CD14-positive monocyte (primary cell): ENCODE measurements at regions not wholly inside any gene's neighbourhood (a gene's known extent, or its start where the extent isn't known, plus 50 kb on each side); places are given as distances from the start of the nearest gene placed in this dataset.

Experiments
- DNase-seq, 3 donors: peaks; one replicate each; pipeline ENCODE4 v3.0.0-alpha.2; 2011 to 2022
- H2AFZ ChIP-seq: 2 replicates; pipeline ENCODE4 v1.6.0; 2012; ENCODE audit warnings: mild to moderate bottlenecking, low read depth, low read length, inconsistent platforms; ENCODE audit not compliant: insufficient read depth, poor library complexity, severe bottlenecking
- H3K27ac ChIP-seq, 2 donors: 1 replicate in 1 of 2; 2 replicates in 1 of 2; pipeline ENCODE4 v1.5.1; 2012 to 2013; ENCODE audit warnings: low read length in 2 of 2, control low read depth in 1 of 2, inconsistent platforms in 1 of 2, low read depth in 1 of 2, mild to moderate bottlenecking in 1 of 2
- H3K27me3 ChIP-seq, 2 donors: one replicate each; pipeline versions ENCODE4 v1.6.0 to v1.6.1; 2011 to 2013; ENCODE audit warnings: low read length in 2 of 2; ENCODE audit not compliant: control insufficient read depth in 2 of 2, insufficient read depth in 2 of 2
- H3K36me3 ChIP-seq, 2 donors: replicated peaks in 1 of 2; 1 replicate in 1 of 2; 2 replicates in 1 of 2; pipeline versions ENCODE4 v1.5.1 to v1.6.1; 2012 to 2013; ENCODE audit warnings: low read length in 2 of 2, control low read depth in 1 of 2, inconsistent platforms in 1 of 2, mild to moderate bottlenecking in 1 of 2; ENCODE audit not compliant: insufficient read depth in 2 of 2, control insufficient read depth in 1 of 2
- H3K4me1 ChIP-seq, 2 donors: 1 replicate in 1 of 2; 2 replicates in 1 of 2; pipeline versions ENCODE4 v1.5.1 to v1.6.1; 2012 to 2013; ENCODE audit warnings: low read length in 2 of 2, control low read depth in 1 of 2, inconsistent platforms in 1 of 2, mild to moderate bottlenecking in 1 of 2, moderate library complexity in 1 of 2; ENCODE audit not compliant: insufficient read depth in 2 of 2, control insufficient read depth in 1 of 2
- H3K4me2 ChIP-seq: replicated peaks from 2 replicates; pipeline ENCODE3; 2012; ENCODE audit warnings: low read length, moderate library complexity, mild to moderate bottlenecking; ENCODE audit not compliant: poor library complexity, severe bottlenecking; ENCODE audit errors: extremely low read depth
- H3K4me3 ChIP-seq, 3 experiments: fragments of 200-600 bp in 1 of 3; sonication (generic) in 1 of 3; replicated peaks in 1 of 3; 1 replicate in 2 of 3; 2 replicates in 1 of 3; pipeline ENCODE4 v1.5.1; 2011 to 2013; ENCODE audit warnings: low read length in 3 of 3, mild to moderate bottlenecking in 3 of 3, control low read depth in 2 of 3, low read depth in 2 of 3, inconsistent platforms in 1 of 3, moderate library complexity in 1 of 3
- H3K79me2 ChIP-seq: 2 replicates; pipeline ENCODE4 v1.6.0; 2012; ENCODE audit warnings: mild to moderate bottlenecking, control low read depth, inconsistent platforms, low read length, moderate library complexity; ENCODE audit not compliant: insufficient read depth
- H3K9ac ChIP-seq: 2 replicates; pipeline ENCODE4 v1.6.0; 2017; ENCODE audit warnings: low read length, mild to moderate bottlenecking; ENCODE audit not compliant: insufficient read depth, poor library complexity, severe bottlenecking
- H3K9me3 ChIP-seq, 2 donors: replicated peaks in 1 of 2; 1 replicate in 1 of 2; 2 replicates in 1 of 2; pipeline versions ENCODE4 v1.5.1 to v1.6.1; 2012 to 2013; ENCODE audit warnings: low read length in 2 of 2, control low read depth in 1 of 2; ENCODE audit not compliant: control insufficient read depth in 1 of 2, insufficient read depth in 1 of 2
- H4K20me1 ChIP-seq: 2 replicates; pipeline ENCODE4 v1.6.0; 2012; ENCODE audit warnings: mild to moderate bottlenecking, low read length, control low read depth, moderate library complexity; ENCODE audit not compliant: insufficient read depth
- H3K27ac Mint-ChIP-seq, 7 donors: one replicate each; pipeline ENCODE4 v1.8.0; 2020; ENCODE audit warnings: mild to moderate bottlenecking in 7 of 7, mixed read lengths in 7 of 7, moderate library complexity in 6 of 7, inconsistent platforms in 2 of 7
- H3K27me3 Mint-ChIP-seq, 3 donors: one replicate each; pipeline ENCODE4 v1.8.0; 2021 to 2022; ENCODE audit warnings: low read depth in 3 of 3, mild to moderate bottlenecking in 3 of 3, mixed read lengths in 3 of 3, moderate library complexity in 3 of 3, inconsistent platforms in 1 of 3
- H3K36me3 Mint-ChIP-seq, 2 donors: one replicate each; pipeline ENCODE4 v1.8.0; 2020; ENCODE audit warnings: mixed read lengths in 2 of 2, inconsistent platforms in 1 of 2, mild to moderate bottlenecking in 1 of 2
- H3K4me1 Mint-ChIP-seq: one replicate; pipeline ENCODE4 v1.8.0; 2020; ENCODE audit warnings: mild to moderate bottlenecking, mixed read lengths
- H3K4me3 Mint-ChIP-seq, 2 donors: one replicate each; pipeline ENCODE4 v1.8.0; 2020; ENCODE audit warnings: mild to moderate bottlenecking in 2 of 2, mixed read lengths in 2 of 2, moderate library complexity in 1 of 2
- H3K9me3 Mint-ChIP-seq, 7 donors: one replicate each; pipeline ENCODE4 v1.8.0; 2020 to 2022; ENCODE audit warnings: mixed read lengths in 7 of 7, mild to moderate bottlenecking in 6 of 7, moderate library complexity in 6 of 7, inconsistent platforms in 2 of 7
- WGBS: methylation state at CpG from one replicate; pipeline ENCODE4 v1.1.5; 2013; ENCODE audit warnings: missing lambda C conversion rate; ENCODE audit not compliant: insufficient coverage; 5-methylcytosine and 5-hydroxymethylcytosine counted together
- intact Hi-C, 2 donors: fragments of 100-400 bp; cut with micrococcal nuclease; formaldehyde crosslinking; loops; one replicate each; pipeline versions ENCODE4 v1.15.0 to v1.15.1; 2023
- TF ChIP-seq, protein P1 (sequence below): fragments of 200-600 bp; IDR thresholded peaks from one replicate; pipeline ENCODE4 v1.8.0; 2022; ENCODE audit warnings: antibody characterized with exemption, mild to moderate bottlenecking

DNA sequence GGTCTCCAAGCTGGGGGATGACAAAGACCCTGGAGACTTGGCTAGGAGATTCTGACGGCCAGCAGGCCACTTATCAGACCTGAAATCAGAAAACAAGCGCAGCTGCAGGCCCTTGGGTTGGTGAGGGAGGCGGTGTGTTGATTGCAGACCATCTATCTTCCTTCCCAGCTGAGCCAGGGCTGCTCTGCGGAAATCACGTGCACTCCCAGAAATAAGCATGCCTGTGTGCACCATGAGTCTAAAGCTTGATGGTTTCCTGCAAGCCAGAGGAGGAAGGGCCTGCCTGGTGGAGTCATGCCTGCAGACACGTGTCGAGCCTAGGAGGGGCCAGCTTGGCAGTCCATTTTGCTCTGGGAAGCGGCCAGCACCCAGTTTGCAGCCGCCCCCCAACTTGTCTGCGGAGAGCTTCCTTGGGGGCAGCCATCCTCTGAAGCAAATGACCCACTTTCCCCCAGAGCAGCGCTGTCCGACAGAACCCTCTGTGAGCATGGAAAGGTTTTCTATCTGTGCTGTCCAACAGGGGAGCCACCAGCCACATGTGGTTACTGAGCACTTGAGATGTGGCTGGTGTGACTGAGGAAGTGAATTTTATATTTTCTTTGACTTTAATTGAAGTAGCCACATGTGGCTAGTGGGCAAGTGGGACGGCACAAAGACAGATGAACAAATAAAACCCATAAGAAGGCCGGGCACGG lies 175.7 kb upstream of the BCOR start:
- no peaks in the 10 kb centered on the region for H4K20me1 ChIP-seq
- H3K4me1 ChIP-seq, result peaks cover 15 to 16% of the 10 kb centered on the region in 2 donors
- no peak overlapping the region for H3K9ac ChIP-seq
- TF ChIP-seq, protein P1, sequence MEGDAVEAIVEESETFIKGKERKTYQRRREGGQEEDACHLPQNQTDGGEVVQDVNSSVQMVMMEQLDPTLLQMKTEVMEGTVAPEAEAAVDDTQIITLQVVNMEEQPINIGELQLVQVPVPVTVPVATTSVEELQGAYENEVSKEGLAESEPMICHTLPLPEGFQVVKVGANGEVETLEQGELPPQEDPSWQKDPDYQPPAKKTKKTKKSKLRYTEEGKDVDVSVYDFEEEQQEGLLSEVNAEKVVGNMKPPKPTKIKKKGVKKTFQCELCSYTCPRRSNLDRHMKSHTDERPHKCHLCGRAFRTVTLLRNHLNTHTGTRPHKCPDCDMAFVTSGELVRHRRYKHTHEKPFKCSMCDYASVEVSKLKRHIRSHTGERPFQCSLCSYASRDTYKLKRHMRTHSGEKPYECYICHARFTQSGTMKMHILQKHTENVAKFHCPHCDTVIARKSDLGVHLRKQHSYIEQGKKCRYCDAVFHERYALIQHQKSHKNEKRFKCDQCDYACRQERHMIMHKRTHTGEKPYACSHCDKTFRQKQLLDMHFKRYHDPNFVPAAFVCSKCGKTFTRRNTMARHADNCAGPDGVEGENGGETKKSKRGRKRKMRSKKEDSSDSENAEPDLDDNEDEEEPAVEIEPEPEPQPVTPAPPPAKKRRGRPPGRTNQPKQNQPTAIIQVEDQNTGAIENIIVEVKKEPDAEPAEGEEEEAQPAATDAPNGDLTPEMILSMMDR, result no peak
- no peak overlapping the region for H3K4me2 ChIP-seq
- Mint-ChIP-seq H3K27me3 (peaks cover 0 to 16% (median 0%) of the 10 kb centered on the region in 3 donors), H3K4me3 (no peak overlapping the region), H3K27ac (peak overlapping the region in 3 of 7 donors; percentile 14 to 74 (median 53)), H3K9me3 (peaks cover 0 to 18% (median 9%) of the 10 kb centered on the region in 7 donors), H3K36me3 (no peaks in the 10 kb centered on the region), H3K4me1 (peaks cover 13% of the 10 kb centered on the region)
- peak overlapping the region; percentile 57 for H2AFZ ChIP-seq
- no peaks in the 10 kb centered on the region for H3K36me3 ChIP-seq
- 0% methylated on average over 4 of the region's 15 CpGs for WGBS
- H3K9me3 ChIP-seq, result peaks cover 0 to 7% of the 10 kb centered on the region in 2 donors
- peak overlapping the region in 1 of 2 donors; percentile 25 for H3K27ac ChIP-seq
- no peaks in the 10 kb centered on the region for H3K27me3 ChIP-seq
- intact Hi-C loops, result no loop called here
- no peaks in the 10 kb centered on the region for H3K79me2 ChIP-seq
- H3K4me3 ChIP-seq, result no peak overlapping the region
- peak; percentile 35 to 63 (median 39) for DNase-seq

DNA sequence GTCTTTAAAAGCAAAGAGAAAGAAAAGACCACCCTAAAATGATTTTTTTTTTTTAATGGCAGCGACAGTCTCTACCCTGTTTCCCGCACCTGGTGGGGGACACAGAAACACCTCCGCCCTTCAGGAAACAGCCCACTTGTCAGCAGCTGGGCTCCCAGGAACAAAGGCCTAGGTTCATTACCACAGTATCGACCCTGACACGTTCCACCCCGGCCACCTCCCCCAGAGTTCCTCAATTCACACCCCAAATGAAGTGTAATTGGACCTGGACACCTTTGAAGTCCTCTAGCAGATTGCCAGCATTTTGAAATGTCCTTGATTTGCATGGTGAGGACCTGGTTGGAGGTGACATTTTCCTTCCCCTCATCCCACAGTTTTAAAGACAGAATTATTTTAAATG lies 175.0 kb upstream of the BCOR start:
- Mint-ChIP-seq H3K36me3 (no peaks in the 10 kb centered on the region), H3K9me3 (peaks cover 0 to 18% (median 9%) of the 10 kb centered on the region in 7 donors)
- WGBS, result no CpG with 5 or more reads among the region's 6 CpGs

More for the DNA sequence above, 175.0 kb upstream of the BCOR start:
- Mint-ChIP-seq H3K4me3 (no peak overlapping the region), H3K27ac (no peak overlapping the region), H3K4me1 (peaks cover 17% of the 10 kb centered on the region), H3K27me3 (peaks cover 0 to 16% (median 0%) of the 10 kb centered on the region in 3 donors)
- peaks cover 0 to 7% of the 10 kb centered on the region in 2 donors for H3K9me3 ChIP-seq
- intact Hi-C loops, result no loop called here
- H4K20me1 ChIP-seq, result no peaks in the 10 kb centered on the region
- H3K36me3 ChIP-seq, result no peaks in the 10 kb centered on the region
- no peak overlapping the region for H2AFZ ChIP-seq
- no peak overlapping the region for H3K9ac ChIP-seq
- DNase-seq, result no peak
- H3K4me2 ChIP-seq, result no peak overlapping the region
- H3K27ac ChIP-seq, result no peak overlapping the region
- peaks cover 22 to 23% of the 10 kb centered on the region in 2 donors for H3K4me1 ChIP-seq
- TF ChIP-seq, protein P1, result no peak
- H3K79me2 ChIP-seq, result no peaks in the 10 kb centered on the region
- H3K4me3 ChIP-seq, result no peak overlapping the region
- H3K27me3 ChIP-seq, result no peaks in the 10 kb centered on the region
